Neural progenitor cell (in vitro differentiated cells): ENCODE measurements at regions not wholly inside any gene's neighbourhood (a gene's known extent, or its start where the extent isn't known, plus 50 kb on each side); places are given as distances from the start of the nearest gene placed in this dataset.

Experiments
- DNase-seq: peaks from one replicate; pipeline ENCODE4 v3.0.0-alpha.2; 2016; ENCODE audit warnings: low spot score
- H2AFZ ChIP-seq: fragments of 200-600 bp; sonication (generic); replicated peaks from 2 replicates; pipeline ENCODE4 v1.6.1; 2016; ENCODE audit warnings: antibody characterized with exemption
- H3F3A ChIP-seq: fragments of 200-600 bp; sonication (generic); 2 replicates; pipeline ENCODE4 v1.6.1; 2016; ENCODE audit warnings: antibody characterized with exemption, low read depth
- H3K27ac ChIP-seq: fragments of 200-600 bp; sonication (generic); 2 replicates; pipeline ENCODE4 v1.5.1; 2016; ENCODE audit warnings: mild to moderate bottlenecking
- H3K27me3 ChIP-seq: fragments of 200-600 bp; sonication (generic); 2 replicates; pipeline ENCODE4 v1.6.1; 2016; ENCODE audit warnings: mild to moderate bottlenecking, moderate library complexity
- H3K36me3 ChIP-seq: fragments of 200-600 bp; sonication (generic); 2 replicates; pipeline ENCODE4 v1.5.1; 2016
- H3K4me1 ChIP-seq: fragments of 200-600 bp; sonication (generic); 2 replicates; pipeline ENCODE4 v1.6.1; 2016; ENCODE audit warnings: mixed run types
- H3K4me2 ChIP-seq: fragments of 200-600 bp; sonication (generic); 2 replicates; pipeline ENCODE4 v1.6.1; 2016
- H3K4me3 ChIP-seq: fragments of 200-600 bp; sonication (generic); 2 replicates; pipeline ENCODE4 v1.5.1; 2016
- H3K79me2 ChIP-seq: fragments of 200-600 bp; sonication (generic); 2 replicates; pipeline ENCODE4 v1.6.1; 2016; ENCODE audit warnings: low read depth
- H3K9ac ChIP-seq: fragments of 200-600 bp; sonication (generic); 2 replicates; pipeline ENCODE4 v1.6.1; 2016
- H3K9me3 ChIP-seq: fragments of 200-600 bp; sonication (generic); 2 replicates; pipeline ENCODE4 v1.5.1; 2016; ENCODE audit warnings: low read depth
- H4K20me1 ChIP-seq: fragments of 200-600 bp; sonication (generic); 2 replicates; pipeline ENCODE4 v1.6.1; 2016; ENCODE audit warnings: low read depth
- H3K27ac Mint-ChIP-seq: 3 replicates; pipeline ENCODE4 v1.8.0; 2021; ENCODE audit warnings: mixed read lengths
- H3K27me3 Mint-ChIP-seq: 2 replicates; pipeline ENCODE4 v1.8.0; 2022; ENCODE audit warnings: low read depth, mild to moderate bottlenecking, inconsistent platforms, moderate library complexity, mixed read lengths; ENCODE audit not compliant: insufficient read depth
- H3K36me3 Mint-ChIP-seq: 3 replicates; pipeline ENCODE4 v1.8.0; 2021; ENCODE audit warnings: mixed read lengths
- H3K4me1 Mint-ChIP-seq: 3 replicates; pipeline ENCODE4 v1.8.0; 2021; ENCODE audit warnings: mixed read lengths
- H3K4me3 Mint-ChIP-seq: 3 replicates; pipeline ENCODE4 v1.8.0; 2021; ENCODE audit warnings: mild to moderate bottlenecking, moderate library complexity, mixed read lengths
- H3K9me3 Mint-ChIP-seq: 3 replicates; pipeline ENCODE4 v1.8.0; 2020; ENCODE audit warnings: mixed read lengths
- CTCF ChIP-seq: fragments of 200-600 bp; sonication (generic); IDR thresholded peaks from 2 replicates; pipeline ENCODE4 v1.5.1; 2017; ENCODE audit warnings: antibody characterized with exemption, mild to moderate bottlenecking
- EZH2 ChIP-seq: fragments of 200-600 bp; sonication (generic); IDR thresholded peaks from 2 replicates; pipeline ENCODE4 v1.6.1; 2017; ENCODE audit warnings: antibody characterized with exemption, mild to moderate bottlenecking, moderate library complexity
- EZH2phosphoT487 ChIP-seq: fragments of 200-600 bp; sonication (generic); IDR thresholded peaks from 2 replicates; pipeline ENCODE4 v1.6.1; 2017; ENCODE audit warnings: antibody characterized with exemption

- Histone ChIP-seq H3K27me3 (no peaks in the 10 kb centered on the region), H2AFZ (no peak overlapping the region), H3K27ac (no peak overlapping the region), H3K4me1 (no peaks in the 10 kb centered on the region), H3K79me2 (no peaks in the 10 kb centered on the region), H4K20me1 (no peaks in the 10 kb centered on the region), H3F3A (no peaks in the 10 kb centered on the region), H3K4me3 (no peak overlapping the region), H3K4me2 (no peak overlapping the region), H3K36me3 (no peaks in the 10 kb centered on the region), H3K9ac (no peak overlapping the region), H3K9me3 (no peaks in the 10 kb centered on the region)
- DNase-seq = no peak
- Mint-ChIP-seq H3K36me3 (no peaks in the 10 kb centered on the region), H3K4me1 (peaks cover 5% of the 10 kb centered on the region), H3K9me3 (peaks cover 17% of the 10 kb centered on the region), H3K27me3 (peaks cover 8% of the 10 kb centered on the region), H3K27ac (no peak overlapping the region), H3K4me3 (no peak overlapping the region)
- TF ChIP-seq EZH2 (no peak), EZH2phosphoT487 (no peak), CTCF (no peak)
Measured at GRCh38 chr16:51009359-51009758, 141.7 kb downstream of the SALL1 start.

DNA sequence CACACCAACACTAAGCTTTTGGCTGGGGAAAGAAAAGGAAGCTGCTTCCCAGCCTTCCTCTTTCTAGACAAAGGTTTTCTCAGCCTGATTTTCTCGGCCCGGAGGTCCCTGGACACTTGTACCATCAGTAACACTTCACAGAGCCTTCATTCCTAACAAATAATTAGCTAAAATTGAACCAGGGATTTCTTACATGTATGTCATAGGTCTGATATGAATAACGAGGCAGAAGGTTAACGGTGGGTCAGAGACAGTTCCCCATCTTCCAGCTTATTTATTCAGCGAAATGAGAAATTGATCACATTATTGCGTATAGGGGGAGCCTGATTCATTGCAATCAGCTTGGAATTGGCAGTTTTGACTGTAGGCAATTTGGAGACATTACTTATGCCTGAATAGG lies 142.5 kb downstream of the SALL1 start:
- H3K27me3 Mint-ChIP-seq = peaks cover 6% of the 10 kb centered on the region
- no peaks in the 10 kb centered on the region for H3K27me3 ChIP-seq
- TF ChIP-seq EZH2phosphoT487 = no peak
- TF ChIP-seq CTCF = no peak
- H3K4me2 ChIP-seq = no peak overlapping the region
- H3K9me3 ChIP-seq = no peaks in the 10 kb centered on the region
- no peaks in the 10 kb centered on the region for H3K4me1 ChIP-seq
- no peak overlapping the region for H3K4me3 ChIP-seq
- no peak overlapping the region for H3K27ac Mint-ChIP-seq
- peaks cover 17% of the 10 kb centered on the region for H3K9me3 Mint-ChIP-seq
- no peaks in the 10 kb centered on the region for H3K36me3 Mint-ChIP-seq
- H3K27ac ChIP-seq = no peak overlapping the region
- no peak overlapping the region for H3K9ac ChIP-seq
- no peaks in the 10 kb centered on the region for H3F3A ChIP-seq
- H4K20me1 ChIP-seq = no peaks in the 10 kb centered on the region
- no peaks in the 10 kb centered on the region for H3K79me2 ChIP-seq
- no peak overlapping the region for H2AFZ ChIP-seq
- no peak for DNase-seq
- H3K36me3 ChIP-seq = no peaks in the 10 kb centered on the region
- peaks cover 5% of the 10 kb centered on the region for H3K4me1 Mint-ChIP-seq
- H3K4me3 Mint-ChIP-seq = no peak overlapping the region

GRCh38 chr16:51008037-51008436 lies 143.0 kb downstream of the SALL1 start:
- TF ChIP-seq EZH2 (no peak), CTCF (no peak), EZH2phosphoT487 (no peak)
- DNase-seq = no peak
- Histone ChIP-seq H4K20me1 (no peaks in the 10 kb centered on the region), H3K9me3 (no peaks in the 10 kb centered on the region), H3K4me2 (no peak overlapping the region), H3K4me1 (no peaks in the 10 kb centered on the region), H3K4me3 (no peak overlapping the region), H2AFZ (no peak overlapping the region), H3K27me3 (no peaks in the 10 kb centered on the region), H3K79me2 (no peaks in the 10 kb centered on the region), H3F3A (no peaks in the 10 kb centered on the region), H3K9ac (no peak overlapping the region), H3K36me3 (no peaks in the 10 kb centered on the region), H3K27ac (no peak overlapping the region)
- Mint-ChIP-seq H3K9me3 (peaks cover 17% of the 10 kb centered on the region), H3K27me3 (peaks cover 6% of the 10 kb centered on the region), H3K27ac (no peak overlapping the region), H3K36me3 (no peaks in the 10 kb centered on the region), H3K4me3 (no peak overlapping the region), H3K4me1 (no peaks in the 10 kb centered on the region)
